Hepatocyte (in vitro differentiated cells): ENCODE measurements at regions not wholly inside any gene's neighbourhood (a gene's known extent, or its start where the extent isn't known, plus 50 kb on each side); places are given as distances from the start of the nearest gene placed in this dataset.

Experiments used
- EZH2 ChIP-seq: fragments of 200-600 bp; sonication (generic); IDR thresholded peaks from 2 replicates; pipeline ENCODE4 v1.6.1; 2016; ENCODE audit warnings: antibody characterized with exemption, mild to moderate bottlenecking, borderline replicate concordance
- EZH2phosphoT487 ChIP-seq: fragments of 200-600 bp; sonication (generic); IDR thresholded peaks from one replicate; pipeline ENCODE4 v1.6.1; 2018; ENCODE audit warnings: antibody characterized with exemption, mild to moderate bottlenecking, low read depth, moderate library complexity; ENCODE audit not compliant: unreplicated experiment, severe bottlenecking
- TF ChIP-seq, protein P1 (sequence below): fragments of 200-600 bp; sonication (generic); IDR thresholded peaks from 2 replicates; pipeline ENCODE4 v1.5.1; 2016; ENCODE audit warnings: antibody characterized with exemption, mild to moderate bottlenecking; ENCODE audit not compliant: poor library complexity

DNA sequence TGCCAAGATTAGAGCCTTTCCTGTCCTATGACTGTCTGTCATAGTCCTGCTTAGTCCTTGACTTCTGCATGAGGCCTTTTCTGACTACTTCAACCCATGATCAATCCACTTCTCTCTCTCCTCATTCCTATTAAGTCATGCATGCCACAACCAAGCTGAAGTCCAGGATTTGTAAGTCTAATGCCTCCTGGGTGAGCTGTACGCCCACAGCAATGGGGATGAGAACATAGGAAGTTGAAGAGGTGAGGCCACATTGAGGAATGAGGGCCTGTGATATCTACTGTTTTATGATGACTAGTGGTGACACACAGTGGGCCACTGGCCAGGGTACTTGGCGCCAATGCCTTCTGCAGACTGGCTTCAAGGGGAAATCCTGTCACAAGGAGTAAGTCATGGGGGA is 994.1 kb upstream of the TMEM132C start:
- TF ChIP-seq, protein P1, sequence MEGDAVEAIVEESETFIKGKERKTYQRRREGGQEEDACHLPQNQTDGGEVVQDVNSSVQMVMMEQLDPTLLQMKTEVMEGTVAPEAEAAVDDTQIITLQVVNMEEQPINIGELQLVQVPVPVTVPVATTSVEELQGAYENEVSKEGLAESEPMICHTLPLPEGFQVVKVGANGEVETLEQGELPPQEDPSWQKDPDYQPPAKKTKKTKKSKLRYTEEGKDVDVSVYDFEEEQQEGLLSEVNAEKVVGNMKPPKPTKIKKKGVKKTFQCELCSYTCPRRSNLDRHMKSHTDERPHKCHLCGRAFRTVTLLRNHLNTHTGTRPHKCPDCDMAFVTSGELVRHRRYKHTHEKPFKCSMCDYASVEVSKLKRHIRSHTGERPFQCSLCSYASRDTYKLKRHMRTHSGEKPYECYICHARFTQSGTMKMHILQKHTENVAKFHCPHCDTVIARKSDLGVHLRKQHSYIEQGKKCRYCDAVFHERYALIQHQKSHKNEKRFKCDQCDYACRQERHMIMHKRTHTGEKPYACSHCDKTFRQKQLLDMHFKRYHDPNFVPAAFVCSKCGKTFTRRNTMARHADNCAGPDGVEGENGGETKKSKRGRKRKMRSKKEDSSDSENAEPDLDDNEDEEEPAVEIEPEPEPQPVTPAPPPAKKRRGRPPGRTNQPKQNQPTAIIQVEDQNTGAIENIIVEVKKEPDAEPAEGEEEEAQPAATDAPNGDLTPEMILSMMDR = no peak
- TF ChIP-seq EZH2phosphoT487 (no peak), EZH2 (no peak)
